ENCODE measurements at regions not wholly inside any gene's neighbourhood (a gene's known extent, or its start where the extent isn't known, plus 50 kb on each side); places are given as distances from the start of the nearest gene placed in this dataset.
"Not testable (repeated sequence)": the region's sequence is repeated elsewhere in the genome, so short reads cannot be mapped to it uniquely, and the experiment has no call there.

DNA sequence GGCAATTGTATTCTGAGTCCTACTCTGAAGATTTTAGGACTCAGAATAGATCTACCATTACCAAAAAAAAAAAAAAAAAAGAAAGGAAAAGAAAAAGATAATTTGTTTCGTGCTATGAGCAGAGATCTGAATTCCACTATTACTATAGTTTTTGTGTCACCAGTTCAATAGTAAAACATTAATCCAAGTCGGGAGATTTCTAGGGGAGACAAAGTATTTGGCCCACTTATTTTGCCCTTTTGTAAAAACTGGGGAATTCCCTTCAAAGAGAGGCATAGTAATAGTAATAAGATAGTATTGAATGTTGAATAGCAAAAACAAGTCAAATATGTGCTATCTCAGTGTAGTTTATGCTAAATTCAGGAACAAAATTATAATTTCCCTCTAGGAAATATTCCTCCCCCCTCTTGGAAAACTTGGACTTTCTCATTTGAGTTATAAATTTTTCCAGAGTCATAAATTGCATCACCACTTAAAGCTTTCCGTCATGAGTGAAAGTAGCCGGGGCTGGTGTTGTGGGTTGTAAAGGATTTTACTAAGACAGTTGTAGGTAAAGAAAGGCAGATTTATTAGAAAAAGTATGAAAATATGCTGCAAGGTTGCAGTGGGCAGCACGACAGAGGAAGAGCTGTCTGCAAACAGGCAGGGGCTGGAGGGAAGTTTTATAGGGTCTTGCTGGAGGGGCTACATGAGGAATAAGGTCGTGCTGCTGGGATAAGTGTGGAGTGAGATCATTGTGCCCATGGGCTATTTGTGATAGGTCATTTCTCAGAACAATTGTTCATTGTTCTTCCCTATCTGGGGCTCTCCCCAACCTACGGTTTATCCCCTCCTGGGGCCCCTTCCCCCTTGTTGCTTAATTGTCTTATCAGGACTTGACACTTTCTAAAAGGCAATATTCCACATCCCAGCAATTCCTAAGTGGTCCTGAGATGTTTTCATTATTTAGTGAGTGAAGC lies 1009.9 kb downstream of the PLA2G4A start:
- no peak for DNase-seq (ENCODE audit: low read depth)

DNA sequence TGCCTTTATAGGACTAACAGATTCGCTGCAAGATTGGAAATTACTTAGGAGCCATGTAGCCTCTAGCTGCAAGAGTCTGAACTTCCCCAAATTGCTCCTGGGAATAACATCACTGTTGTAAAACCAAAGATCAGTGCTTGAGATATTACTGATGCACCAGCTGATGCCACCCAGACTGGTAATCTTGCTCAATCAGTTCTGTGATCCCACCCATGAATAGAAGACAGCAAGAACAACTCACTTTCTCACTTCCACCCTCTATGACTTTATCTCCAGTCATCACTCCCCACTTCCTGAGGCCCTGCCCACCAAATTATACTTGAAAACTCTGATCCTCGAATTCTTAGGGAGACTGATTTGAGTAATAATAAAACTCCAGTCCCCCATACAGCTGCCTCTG lies 1011.1 kb downstream of the PLA2G4A start:
- no peak for DNase-seq (ENCODE audit: low read depth)

DNA sequence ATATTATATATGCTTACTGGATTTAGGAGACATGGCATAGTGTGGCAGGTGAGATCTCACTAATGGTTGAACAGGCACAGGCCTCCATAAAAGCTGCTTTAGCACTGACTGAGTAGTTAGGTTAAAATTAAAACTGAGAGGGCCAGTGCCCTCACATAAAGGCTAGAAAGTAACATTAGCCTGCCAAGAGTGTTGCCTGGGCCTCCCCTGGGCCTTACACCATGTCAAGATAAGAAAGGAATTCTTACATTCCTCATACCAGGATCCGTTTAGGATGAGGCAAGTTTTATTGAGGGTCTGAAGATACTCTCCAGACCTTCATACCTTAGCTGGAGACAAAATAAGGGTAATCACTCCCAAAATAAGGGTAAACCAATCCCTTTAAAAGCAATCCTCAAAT lies 1011.8 kb downstream of the PLA2G4A start:
- DNase-seq (ENCODE audit: low read depth) = no peak

DNA sequence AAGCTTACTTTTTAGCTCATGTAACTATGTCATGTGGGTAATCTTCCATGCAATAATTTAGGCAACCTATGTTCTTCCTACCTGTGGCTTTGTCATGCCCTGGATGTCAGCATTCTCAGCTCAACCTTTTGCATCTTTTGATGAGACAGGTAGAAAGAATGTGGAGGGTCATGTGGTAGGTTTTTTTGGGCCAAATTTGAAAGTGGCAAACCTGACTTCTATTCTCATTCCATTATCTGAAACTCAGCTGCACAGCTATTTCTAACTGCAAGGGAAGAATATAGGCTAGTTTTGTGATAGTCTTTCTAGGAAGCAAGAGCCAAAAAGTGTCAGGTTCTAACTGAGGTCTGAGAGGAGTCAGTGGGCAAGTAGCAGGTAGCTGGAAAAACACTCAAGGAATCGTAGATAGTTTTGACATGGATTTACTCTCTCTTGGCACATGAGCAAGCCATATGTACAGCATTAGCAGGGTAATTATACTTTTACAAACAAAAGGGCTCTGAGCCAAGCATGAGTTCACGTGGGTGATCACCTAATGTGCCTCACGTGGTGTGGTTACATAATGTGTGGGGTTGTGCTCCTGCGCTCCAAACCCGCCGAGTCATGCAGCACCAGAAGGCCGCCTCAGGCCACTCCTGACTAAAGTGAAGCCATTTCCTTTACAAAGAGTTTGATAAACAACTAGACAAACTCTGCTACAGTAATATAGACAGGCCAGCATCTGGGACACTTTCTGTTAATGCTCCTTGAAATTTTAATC lies 1013.8 kb downstream of the PLA2G4A start:
- peak; percentile 2 for DNase-seq (ENCODE audit: low read depth)

DNA sequence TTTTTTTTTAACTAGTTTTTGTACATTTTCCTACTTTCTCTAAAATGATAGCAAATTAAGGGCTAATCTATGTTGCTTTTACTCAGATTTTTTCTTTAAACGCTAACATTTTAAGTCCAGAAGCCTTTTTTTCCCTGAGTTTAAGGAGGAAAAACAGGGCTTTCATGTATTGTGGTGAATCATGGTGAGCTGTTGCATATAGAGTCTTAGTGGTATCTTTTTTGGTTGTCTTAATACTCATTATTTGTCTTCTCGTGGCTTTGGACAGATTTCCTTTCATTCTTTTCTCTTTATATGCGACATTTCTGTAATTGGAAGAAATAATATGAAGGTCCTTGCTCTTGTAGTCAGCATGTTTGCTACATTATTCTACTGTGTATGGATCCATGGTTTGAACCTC lies 1015.6 kb downstream of the PLA2G4A start:
- no peak for DNase-seq (ENCODE audit: low read depth)

DNA sequence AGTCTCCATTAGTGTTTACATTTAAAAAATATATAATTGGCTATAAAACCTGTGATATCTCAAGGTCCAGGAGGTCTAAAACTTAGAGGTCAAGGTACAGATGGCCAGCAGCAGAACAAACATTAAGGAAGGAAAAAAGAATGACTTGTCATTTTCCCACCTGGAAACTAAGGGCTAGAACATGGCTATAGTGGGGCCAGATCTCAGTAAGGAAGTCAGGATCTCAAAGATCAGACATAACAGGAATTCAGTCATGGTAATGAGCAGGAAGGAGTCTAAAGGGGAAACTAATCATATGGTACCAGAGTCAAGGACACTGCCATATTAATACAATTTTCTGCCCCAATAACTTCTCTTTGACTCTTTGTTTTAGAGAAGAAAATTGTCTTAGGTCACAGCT lies 1018.8 kb downstream of the PLA2G4A start:
- DNase-seq (ENCODE audit: low read depth) = no peak

DNA sequence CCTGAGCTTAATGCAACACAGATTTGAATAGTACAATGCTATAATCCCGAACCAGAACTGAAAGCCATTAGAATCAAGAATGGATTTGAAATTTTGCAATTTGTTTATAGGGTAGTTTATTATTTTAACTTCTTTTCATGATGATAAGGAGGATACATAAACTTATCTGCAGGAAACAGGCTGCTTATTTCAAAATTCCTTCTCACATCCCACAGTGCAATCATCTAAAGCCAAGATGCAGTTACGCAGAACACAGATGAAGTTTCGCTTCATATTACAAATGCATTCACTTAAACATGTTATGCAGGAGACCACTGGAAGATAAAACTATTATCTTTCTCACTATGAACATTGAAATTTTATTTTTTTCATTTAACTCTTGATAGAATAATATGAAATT lies 1019.6 kb downstream of the PLA2G4A start:
- no peak for DNase-seq (ENCODE audit: low read depth)

DNA sequence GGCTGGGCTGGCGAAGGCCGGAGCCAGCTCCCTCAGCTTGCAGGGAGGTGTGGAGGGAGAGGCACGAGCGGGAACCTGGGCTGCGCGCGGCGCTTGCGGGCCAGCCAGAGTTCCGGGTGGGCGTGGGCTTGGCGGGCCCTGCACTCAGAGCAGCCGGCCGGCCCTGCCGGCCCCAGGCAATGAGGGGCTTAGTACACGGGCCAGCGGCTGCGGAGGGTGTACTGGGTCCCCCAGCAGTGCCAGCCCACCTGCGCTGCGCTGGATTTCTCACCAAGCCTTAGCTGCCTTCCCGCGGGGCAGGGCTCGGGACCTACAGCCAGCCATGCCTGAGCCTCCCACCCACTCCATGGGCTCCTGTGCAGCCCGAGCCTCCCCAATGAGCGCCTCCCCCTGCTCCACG lies 1021.4 kb downstream of the PLA2G4A start:
- not testable (repeated sequence) for DNase-seq (ENCODE audit: low read depth)

DNA sequence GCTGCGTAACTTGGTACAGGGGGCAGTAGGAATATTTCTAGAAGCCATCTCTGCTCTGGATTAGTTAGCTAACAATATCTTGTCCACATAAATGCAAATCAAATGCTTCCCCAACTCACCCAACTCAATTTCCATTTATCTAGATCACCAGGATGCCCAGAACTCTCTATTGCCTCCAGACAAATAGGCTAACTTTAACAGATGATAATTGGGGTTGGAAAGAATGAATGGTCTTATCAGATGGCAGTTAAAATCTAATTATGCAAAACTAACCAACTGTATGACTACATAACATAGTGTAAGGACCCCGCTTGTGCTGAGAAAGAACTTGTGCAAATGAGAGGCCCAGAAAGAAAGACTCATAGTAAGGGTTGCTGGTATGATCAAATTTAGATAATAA lies 1024.8 kb downstream of the PLA2G4A start:
- no peak for DNase-seq (ENCODE audit: low read depth)

DNA sequence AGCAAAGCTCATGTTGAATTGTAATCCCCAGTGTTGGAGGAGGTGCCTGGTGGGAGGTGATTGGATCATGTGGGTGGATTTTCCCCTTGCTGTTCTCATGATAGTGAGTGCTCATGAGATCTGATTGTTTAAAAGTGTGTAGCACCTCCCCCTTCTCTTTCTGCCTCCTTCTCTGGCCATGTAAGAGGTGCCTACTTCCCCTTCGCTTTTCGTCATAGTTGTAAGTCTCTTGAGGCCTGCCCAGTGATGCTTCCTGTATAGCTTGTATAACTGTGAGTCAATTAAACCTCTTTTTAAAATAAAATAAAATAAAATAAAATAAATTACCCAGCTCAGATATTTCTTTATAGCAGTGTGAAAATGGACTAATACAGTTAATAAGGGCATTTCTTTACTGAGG lies 1025.7 kb downstream of the PLA2G4A start:
- no peak for DNase-seq (ENCODE audit: low read depth)

DNA sequence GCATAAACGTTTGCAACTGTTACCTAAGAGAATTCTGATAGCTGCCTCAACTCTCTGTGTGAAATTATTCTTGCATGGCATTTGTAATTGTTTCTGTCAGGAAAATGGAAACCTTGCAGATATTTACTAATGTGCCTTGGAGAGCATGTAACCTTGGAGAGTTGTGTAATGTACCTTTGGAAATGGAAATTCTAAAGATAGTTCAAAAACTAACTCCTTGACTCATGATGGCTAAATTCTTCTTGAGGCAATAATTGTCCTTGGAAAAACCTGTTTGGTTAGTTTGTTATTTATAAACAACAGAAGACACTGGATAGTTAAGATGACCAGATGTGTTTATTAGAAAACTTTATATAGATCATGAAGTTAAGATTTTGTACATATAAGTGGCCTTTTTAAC lies 1033.8 kb downstream of the PLA2G4A start:
- DNase-seq (ENCODE audit: low read depth) = no peak

DNA sequence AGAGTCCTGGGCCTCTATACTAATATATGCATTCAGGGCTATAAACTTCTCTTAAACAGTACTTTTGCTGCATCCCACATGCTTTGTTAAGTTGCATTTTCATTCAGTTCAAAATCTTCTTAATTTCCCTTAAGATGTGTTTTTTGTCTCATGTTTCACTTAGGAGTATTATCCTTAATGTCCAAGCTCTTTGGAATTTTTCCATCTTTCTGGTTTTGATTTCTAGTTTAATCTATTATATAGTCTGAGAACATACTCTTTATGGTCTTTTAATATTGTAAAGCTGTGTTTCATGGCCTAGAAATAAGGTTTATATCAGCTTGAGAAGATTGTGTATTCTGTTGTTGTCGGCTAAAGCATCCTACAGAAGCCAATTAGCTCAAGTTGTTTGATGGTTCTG lies 1041.8 kb downstream of the PLA2G4A start:
- no peak for DNase-seq (ENCODE audit: low read depth)

DNA sequence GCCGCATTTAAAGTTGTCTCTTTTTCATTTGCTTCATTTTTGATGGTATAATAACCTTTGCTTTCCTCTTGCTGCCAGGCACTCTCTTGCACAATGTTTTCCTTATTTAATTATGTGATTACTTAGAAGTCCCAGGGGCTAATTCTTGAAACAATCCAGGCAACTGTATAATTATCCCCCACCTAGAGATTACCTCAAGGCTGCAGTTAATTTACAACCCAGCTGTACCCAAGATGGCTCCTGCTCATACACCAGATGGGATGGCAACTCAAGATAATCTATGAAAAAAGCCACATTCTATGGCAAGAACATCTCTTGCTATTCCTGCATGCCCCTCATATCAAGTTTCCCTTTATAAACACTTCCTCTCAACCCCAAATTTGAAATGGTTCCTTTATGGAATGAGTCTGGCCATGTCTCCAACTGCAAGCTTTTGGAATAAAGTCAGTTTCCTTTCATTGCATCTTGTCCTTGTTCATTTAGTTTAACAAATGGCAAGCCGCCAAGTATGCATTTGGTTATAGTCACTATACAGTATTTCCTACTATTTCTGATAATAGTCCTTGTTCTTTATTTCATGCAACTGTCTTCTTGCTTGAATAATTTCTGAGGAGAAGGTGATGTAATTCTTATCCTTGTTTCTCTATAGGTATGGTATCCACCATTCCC lies 1042.6 kb downstream of the PLA2G4A start:
- no peak for DNase-seq (ENCODE audit: low read depth)

DNA sequence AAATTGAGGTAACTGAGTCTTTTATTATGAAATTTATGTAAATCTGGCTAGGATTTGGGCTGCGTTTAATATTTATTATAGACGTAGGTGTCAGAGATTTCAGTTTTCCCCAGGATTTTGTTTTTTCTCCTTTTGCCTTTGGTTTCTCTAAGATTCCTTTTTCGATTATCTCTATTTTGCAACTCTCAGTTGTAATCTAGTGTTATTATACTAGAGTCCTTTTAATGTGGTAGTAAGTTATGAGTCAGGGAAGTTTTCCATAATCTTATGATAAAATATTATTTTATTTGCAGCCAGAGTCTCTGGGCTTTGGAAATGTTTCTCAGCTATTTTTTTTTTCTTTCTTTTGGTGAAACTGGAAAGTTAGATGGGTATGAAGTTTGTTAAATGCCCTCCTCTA lies 1043.8 kb downstream of the PLA2G4A start:
- DNase-seq (ENCODE audit: low read depth) = no peak

DNA sequence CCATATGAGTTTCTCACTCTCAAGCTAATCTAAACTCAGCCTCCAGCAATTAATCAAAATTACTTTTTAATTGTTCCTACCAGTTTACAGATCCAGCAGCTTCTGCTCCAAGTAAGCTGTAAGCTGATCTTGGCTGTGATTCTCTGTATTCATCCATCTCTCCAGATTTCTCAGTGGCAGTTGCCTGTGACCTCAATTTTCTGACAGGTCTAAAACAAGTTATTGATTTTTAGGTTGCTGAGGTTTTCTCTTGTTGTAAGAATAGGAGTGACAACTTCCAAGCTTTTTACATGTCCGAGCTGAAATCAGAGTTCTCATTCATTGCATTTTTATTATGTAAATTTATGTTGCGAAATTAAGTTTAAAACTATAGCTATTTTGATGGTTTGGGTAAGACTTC lies 1044.4 kb downstream of the PLA2G4A start:
- DNase-seq (ENCODE audit: low read depth) = no peak

DNA sequence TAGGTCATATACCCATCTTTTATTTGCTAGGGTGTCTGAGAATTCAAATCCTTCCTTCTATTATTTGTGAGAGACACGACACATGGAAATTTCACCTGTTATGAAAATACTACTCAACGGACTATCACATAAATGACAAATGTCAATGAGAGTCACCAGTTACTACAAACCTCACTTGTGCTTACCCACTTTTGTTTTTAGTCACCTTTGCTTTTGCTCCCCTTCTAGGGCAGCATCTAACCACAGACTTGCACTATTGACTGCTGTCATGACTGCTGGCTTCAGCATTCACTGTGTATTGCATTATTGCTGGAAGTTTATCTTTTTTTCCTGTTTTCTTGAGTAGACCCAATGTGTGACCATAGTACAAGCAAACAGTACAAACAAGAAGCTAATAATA lies 1048.0 kb downstream of the PLA2G4A start:
- no peak for DNase-seq (ENCODE audit: low read depth)

DNA sequence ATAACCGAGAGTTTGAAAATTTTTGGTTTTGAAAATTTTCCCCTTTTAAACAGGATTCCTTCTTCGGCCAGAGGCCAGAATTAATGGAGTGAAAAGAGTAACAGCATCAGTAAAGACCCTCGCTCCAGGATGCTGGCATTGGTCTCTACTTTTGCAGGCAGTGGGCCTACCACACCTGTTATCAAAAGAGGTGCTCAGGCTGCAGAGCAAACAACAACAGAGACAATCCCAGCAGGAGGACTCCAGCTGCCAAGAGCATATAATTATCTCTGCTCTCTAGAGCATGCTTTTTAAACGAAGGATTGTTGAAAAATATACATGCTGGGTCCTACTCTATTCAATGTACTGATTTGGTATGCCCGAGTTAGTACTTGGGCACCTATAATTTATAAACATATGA lies 1048.5 kb downstream of the PLA2G4A start:
- DNase-seq (ENCODE audit: low read depth) = no peak

DNA sequence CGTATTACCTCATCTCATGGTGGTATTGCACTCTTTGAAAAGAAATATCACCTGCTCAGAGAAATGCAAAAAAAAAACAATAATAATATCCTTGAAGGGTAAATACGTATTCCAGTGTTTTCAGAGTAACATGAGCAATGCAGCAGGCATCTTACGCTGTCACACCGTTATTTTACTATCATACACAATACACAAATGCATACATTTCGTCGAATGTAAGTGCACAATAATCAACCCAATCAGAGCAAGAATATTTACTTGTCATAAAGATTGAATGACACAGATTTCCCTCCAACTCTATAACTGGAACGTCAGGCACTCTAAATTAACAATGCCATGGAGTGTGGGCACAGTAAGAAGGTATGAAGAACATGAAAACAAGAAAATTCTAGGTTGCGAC lies 1050.1 kb downstream of the PLA2G4A start:
- no peak for DNase-seq (ENCODE audit: low read depth)

DNA sequence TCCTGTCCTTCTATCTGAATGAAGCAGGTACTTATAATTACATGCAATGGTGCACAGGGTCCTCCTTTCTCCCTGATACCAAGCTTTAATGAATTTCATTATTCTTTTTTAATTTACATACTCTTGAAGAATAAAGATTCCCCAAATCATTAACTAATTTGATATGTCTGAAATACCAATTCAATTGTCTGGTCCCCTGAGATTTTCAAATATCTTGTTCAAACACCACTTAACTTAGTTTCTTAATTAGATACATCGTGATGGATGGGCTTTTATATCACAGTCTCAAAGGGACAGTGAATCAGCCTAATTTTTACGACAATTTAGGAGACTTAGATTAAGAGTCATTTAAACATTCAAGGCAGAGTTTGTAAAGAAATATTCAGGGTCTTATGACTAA lies 1054.6 kb downstream of the PLA2G4A start:
- DNase-seq (ENCODE audit: low read depth) = no peak

DNA sequence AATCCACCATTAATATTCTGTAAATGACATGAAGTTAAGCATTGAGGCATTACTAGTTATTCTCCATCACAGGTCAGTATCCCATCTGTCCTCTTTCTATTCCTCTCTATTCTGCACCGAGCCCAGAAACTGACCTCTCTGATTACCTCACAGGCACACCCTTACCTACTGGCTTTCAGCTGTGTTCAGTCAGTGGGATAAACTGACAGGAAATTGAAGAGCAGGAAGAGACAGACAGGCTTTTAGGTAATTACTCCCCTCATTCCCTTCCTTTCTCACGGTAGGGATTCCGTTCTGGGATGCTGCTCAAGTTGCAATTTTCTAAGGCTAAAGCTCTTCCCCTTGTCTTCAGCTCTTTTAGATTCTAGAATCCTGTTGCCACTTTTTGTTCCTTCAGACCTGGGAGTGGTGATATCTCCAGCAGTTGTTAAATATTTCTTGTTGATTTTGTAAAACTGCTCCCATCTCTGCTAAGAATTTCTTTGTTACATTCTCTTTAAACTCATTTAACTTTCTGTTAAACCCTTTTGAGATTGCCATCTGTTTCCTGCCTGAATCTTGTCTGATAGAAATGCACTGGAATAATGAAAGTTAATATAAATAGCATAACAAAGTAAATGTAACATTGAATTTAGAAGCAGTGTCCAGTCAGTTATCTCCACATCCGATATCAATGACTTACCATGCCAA lies 1063.4 kb downstream of the PLA2G4A start:
- DNase-seq (ENCODE audit: low read depth) = no peak

DNA sequence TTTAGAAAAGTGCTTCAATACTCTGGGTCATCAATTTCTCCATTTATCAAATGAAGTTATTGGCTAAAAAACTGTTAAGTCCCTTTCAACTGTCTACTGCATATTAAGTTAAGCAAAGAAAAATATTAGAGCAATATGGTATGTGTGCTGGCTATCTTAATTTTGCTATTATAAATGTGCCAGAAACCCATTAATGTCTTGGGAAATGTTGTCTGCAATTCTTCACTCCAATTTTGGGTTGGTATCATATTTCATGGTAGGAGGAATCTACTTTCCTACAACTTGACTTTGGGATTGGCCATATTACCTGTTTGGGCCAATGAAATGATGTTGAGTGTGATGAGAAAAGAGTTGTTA lies 1063.9 kb downstream of the PLA2G4A start:
- DNase-seq (ENCODE audit: low read depth) = no peak

DNA sequence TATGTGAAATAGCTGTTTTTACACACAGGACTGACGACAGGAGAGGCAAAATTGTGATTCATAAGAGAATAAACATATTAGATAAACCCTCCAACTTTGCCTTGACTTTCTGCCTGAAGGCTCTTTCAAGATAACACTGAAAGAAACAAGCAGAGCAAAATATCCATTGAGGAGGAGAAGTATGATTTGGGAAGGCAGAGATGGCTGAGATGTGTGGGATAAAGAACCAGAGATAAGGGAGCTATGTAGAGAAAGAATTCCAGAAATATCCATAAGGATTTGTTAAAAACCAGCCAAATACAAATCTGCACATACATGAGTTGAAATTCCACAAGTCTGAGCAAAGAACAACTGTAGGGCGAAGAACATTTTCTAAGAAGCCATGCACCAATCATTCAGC lies 1064.7 kb downstream of the PLA2G4A start:
- no peak for DNase-seq (ENCODE audit: low read depth)
